ENCODE measurements at regions not wholly inside any gene's neighbourhood (a gene's known extent, or its start where the extent isn't known, plus 50 kb on each side); places are given as distances from the start of the nearest gene placed in this dataset.
A peak's percentile ranks its signal among the peaks of the same experiment; 100 is the strongest.
"Not testable (repeated sequence)": the region's sequence is repeated elsewhere in the genome, so short reads cannot be mapped to it uniquely, and the experiment has no call there.

- DNase-seq (ENCODE audit: low spot score), result no peak
- TF ChIP-seq, protein P1, sequence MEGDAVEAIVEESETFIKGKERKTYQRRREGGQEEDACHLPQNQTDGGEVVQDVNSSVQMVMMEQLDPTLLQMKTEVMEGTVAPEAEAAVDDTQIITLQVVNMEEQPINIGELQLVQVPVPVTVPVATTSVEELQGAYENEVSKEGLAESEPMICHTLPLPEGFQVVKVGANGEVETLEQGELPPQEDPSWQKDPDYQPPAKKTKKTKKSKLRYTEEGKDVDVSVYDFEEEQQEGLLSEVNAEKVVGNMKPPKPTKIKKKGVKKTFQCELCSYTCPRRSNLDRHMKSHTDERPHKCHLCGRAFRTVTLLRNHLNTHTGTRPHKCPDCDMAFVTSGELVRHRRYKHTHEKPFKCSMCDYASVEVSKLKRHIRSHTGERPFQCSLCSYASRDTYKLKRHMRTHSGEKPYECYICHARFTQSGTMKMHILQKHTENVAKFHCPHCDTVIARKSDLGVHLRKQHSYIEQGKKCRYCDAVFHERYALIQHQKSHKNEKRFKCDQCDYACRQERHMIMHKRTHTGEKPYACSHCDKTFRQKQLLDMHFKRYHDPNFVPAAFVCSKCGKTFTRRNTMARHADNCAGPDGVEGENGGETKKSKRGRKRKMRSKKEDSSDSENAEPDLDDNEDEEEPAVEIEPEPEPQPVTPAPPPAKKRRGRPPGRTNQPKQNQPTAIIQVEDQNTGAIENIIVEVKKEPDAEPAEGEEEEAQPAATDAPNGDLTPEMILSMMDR (IDR thresholded peaks at IDR 0.05), result no peak
Measured at GRCh38 chr10:28987555-28988320, 301.1 kb upstream of the LYZL1 start.

DNA sequence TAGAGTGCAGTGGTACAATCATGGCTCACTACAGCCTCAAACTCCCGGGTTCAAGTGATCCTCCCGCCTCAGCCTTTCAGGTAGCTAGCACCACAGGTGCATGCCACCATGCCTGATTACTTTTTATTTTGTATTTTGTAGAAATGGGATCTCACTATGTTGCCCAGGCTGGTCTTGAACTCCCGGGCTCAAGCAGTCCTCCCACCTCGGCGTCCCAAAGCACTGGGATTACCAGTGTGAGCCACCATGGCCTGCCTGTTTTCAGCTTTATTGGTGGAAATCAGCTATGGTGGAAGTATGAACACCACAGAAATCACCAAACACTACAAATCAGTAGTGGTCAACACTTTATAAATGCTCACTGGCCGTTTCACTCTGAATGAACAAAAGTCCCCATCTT lies 299.9 kb upstream of the LYZL1 start:
- TF ChIP-seq, protein P1 (IDR thresholded peaks at IDR 0.05), result no peak
- DNase-seq (ENCODE audit: low spot score), result no peak
- H3K27ac ChIP-seq, result no peak overlapping the region
- no peak overlapping the region for H3K4me3 ChIP-seq

More at GRCh38 chr10:28987555-28988320, 301.1 kb upstream of the LYZL1 start:
- H3K27ac ChIP-seq, result no peak overlapping the region
- H3K4me3 ChIP-seq, result no peak overlapping the region

GRCh38 chr10:28991333-28992270 lies 297.3 kb upstream of the LYZL1 start:
- H3K27ac ChIP-seq, result peak overlapping the region in 1 of 2 donors; percentile 46
- no peak for DNase-seq (ENCODE audit: low spot score)
- TF ChIP-seq, protein P1 (IDR thresholded peaks at IDR 0.05), result peak; percentile 31
- no peak overlapping the region for H3K4me3 ChIP-seq

DNA sequence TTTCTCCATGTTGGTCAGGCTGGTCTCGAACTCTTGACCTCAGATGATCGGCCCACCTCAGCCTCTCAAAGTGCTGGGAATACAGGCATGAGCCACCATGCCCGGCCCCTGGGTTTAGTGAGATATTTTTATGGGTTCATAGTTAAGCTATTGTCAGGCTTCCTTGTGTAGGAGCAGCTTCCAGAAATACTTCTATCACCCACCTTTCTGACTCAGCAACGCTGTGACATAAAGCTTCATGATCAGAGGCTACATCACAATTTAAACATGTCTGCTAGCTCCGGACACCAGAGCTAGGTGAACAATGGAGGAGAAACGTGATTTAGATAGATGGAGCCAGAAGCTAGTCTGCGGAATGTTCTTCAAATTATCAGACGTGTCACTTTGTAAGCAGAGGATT lies 295.8 kb upstream of the LYZL1 start:
- no peak for DNase-seq (ENCODE audit: low spot score)
- TF ChIP-seq, protein P1 (IDR thresholded peaks at IDR 0.05), result no peak
- no peak overlapping the region for H3K27ac ChIP-seq
- H3K4me3 ChIP-seq, result no peak overlapping the region

DNA sequence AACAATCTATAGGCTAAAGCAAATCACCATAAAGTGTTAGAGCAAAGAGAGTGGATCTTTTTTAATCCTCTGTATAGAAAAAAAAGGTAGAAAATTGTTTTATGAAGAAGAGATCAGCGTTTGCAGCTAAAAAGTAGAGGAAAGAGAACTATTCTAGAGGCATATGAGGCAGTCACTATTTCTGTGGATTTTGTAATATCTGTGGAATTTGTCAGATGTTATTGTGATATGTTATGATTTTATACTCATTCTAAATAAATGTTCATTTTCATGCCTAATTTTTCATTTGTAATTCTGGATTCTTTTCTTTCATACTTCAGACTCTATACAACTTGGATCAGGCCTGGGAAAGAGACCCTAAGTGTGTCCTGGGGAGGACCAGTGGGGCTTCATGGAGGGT lies 295.0 kb upstream of the LYZL1 start:
- no peak overlapping the region for H3K4me3 ChIP-seq
- H3K27ac ChIP-seq, result peak overlapping the region; percentile 11 to 31
- TF ChIP-seq, protein P1 (IDR thresholded peaks at IDR 0.05), result no peak
- no peak for DNase-seq (ENCODE audit: low spot score)

GRCh38 chr10:28994802-28995201 lies 294.1 kb upstream of the LYZL1 start:
- H3K4me3 ChIP-seq; H3K27ac ChIP-seq; DNase-seq (ENCODE audit: low spot score): not testable (repeated sequence)

DNA sequence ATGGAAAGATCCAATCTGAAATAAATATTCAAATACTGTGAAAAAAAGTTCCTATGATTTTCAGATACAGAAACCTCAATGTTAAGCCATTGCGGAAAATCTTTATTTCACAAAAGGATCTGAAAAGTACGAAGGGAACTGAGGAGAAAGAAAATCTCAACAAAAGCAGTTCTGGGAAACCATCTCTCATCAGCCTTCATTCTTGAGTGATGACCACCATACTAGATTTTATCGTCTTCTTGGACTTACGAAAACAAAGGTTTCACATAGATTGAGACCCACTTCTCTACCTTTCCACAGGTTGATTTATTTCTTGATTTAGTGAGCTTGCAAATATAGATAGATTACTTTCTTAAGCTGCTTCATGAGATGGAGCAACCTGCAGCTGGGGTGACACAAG lies 293.4 kb upstream of the LYZL1 start:
- no peak for DNase-seq (ENCODE audit: low spot score)
- H3K4me3 ChIP-seq, result no peak overlapping the region
- no peak overlapping the region for H3K27ac ChIP-seq
- TF ChIP-seq, protein P1 (IDR thresholded peaks at IDR 0.05), result no peak
